ENCODE measurements at regions not wholly inside any gene's neighbourhood (a gene's known extent, or its start where the extent isn't known, plus 50 kb on each side); places are given as distances from the start of the nearest gene placed in this dataset.
"Not testable (repeated sequence)": the region's sequence is repeated elsewhere in the genome, so short reads cannot be mapped to it uniquely, and the experiment has no call there.

DNA sequence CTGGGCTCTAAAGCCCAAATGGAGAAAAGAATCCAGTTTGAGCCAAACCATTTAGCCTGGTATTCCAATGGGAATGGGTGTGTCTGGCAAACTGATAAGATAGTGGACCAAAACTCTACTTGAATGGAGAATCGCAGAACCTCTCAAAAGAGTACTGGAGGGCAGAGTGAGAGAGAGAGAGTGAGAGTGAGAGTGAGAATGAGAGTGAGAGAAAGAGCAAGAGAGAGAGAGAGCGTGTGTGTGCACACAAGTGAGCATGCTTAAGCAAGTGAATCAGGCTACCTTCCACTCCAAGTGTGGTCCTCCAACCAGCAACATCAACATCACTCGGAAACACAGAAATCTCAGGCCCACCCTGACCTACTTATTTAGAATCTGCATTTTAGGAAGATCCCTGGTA lies 58.8 kb downstream of the UQCRFS1 start:
- no peak for DNase-seq

GRCh38 chr19:29145756-29146155 lies 67.2 kb downstream of the UQCRFS1 start:
- DNase-seq, result no peak

DNA sequence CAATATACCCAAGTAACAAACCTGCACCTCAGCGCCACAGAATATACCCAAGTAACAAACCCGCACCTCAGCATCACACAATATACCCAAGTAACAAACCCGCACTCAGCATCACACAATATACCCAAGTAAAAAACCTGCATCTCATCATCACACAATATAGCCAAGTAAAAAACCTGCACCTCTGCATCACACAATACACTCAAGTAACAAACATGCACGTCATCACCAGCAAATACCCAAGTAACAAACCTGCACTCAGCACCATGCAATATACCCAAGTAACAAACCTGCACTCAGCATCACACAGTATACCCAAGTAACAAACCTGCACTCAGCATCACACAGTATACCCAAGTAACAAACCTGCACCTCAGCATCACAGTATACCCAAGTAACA lies 69.8 kb downstream of the UQCRFS1 start:
- DNase-seq, result no peak

DNA sequence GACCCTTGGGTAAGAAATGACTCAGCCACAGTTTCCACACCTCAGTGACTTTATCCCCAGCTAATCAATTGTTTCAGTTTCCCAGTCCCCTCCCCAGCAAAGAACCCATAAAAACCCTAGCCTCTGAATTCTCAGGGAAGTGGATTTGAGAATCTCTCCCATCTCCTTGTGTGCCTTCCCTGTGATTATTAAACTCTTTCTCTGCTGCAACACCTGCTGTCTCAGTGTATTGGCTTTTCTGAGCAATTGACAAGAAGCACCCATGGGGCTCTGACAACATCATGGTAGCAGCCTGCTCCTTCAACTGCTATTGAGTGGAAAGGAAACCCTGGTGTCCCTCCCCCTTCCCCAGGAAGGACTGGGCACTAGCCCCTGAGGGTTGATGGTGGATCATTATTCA lies 73.7 kb downstream of the UQCRFS1 start:
- no peak for DNase-seq

DNA sequence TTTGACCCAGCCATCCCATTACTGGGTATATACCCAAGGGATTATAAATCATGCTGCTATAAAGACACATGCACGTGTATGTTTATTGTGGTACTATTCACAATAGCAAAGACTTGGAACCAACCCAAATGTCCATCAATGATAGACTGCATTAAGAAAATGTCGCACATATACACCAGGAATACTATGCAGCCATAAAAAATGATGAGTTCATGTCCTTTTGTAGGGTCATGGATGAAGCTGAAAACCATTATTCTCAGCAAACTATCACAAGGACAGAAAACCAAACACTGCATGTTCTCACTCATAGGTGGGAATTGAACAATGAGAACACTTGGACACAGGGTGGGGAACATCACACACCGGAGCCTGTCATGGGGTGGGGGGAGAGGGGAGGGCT lies 74.7 kb downstream of the UQCRFS1 start:
- not testable (repeated sequence) for DNase-seq

- no peak for DNase-seq
Observed at GRCh38 chr19:29131456-29131855, 81.5 kb downstream of the UQCRFS1 start.

GRCh38 chr19:29129148-29129547 lies 83.8 kb downstream of the UQCRFS1 start:
- DNase-seq, result no peak

DNA sequence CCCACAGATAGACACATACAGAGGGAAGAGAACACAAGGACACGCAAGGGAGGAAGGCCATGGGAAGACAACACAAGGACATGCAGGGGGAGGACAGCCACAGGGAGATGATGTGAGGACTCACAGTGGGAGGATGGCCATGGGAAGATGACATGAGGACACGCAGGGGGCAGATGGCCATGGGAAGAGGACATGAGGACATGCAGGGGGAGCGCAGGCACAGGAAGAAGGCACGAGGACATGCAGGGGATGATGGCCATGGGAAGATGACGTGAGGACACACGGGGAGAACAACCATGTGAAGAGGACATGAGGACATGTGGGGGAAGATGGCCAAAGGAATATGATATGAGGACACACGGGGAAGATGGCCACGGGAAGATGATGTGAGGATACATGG lies 84.7 kb downstream of the UQCRFS1 start:
- peak; percentile 11 for DNase-seq

DNA sequence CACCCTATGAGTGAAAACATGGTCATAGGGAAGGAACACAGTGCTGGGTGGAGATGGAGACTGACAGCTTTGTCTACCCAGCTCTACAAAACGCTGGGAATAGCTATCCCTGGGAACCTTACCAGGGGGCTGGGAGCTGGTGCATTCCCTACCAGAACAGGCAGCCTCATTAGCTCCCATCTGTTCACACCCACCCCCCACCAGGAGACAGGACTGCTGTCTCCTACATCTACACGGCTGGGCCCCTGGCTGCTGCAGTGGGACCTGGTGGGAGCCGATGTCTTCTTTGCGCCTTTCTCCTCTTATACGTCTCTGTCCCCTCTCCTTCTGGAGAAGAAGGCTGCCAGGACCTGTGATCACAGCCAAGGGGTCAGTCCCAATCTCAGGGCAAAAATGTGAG lies 90.8 kb downstream of the UQCRFS1 start:
- no peak for DNase-seq

DNA sequence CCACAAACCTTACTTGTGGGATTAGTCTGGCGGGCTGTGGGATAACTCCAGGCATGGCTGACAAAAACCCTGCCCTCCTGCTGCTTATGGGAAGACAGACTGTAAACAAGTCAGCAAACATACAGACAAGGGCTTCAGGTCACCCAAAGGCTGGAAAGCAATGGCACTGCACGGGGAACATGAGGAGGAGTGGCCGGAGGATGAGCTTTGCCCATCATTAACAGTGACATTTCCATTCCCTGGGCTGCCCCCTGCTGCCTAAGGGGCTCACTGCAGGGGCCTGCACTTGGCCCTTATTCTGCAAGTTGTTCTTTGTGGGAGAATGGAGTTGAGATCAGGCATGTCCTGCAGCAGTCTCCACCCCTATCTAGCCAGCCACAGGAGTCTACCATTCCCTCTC lies 91.3 kb downstream of the UQCRFS1 start:
- DNase-seq, result peak; percentile 64

GRCh38 chr19:29120466-29120865 lies 92.5 kb downstream of the UQCRFS1 start:
- DNase-seq, result no peak

DNA sequence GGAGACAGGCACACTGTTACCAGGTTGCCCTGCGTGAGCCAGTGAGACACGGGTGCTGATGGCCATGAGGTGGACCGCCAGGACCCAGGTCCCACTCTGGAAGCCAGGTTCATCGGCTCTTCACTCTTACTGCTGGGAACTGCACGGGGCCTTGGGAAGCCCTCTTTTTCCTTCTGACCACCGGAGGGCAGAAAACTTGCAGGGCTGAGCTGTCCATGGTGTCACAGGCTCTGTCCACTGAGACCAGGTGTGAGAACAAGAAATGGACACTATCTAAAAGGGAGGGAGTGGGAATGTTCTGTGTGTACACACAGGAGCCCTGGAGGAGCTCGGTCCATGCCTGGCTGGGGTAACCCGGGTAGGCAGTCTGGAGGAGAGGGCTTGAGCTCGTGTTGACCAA lies 93.4 kb downstream of the UQCRFS1 start:
- DNase-seq, result peak; percentile 69

DNA sequence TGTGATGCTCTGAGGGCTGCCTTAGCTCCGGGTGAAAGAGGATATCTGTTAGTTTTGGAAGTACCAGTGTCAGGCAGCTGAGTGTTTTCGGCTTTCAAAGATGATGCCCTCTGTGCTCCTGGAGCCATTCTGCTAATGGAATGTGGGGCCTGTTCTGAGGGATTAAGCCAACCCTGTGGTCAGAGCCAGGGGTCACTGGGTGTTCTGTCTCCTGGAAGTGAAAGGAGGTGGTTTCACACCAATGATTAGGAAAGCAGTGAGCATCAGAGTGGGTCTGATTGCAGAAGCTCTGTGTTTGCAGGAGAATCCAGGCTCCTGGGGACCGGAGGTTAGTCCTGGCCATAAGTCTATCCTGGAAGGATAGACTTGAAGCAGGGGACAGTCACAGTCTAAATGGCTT lies 94.6 kb downstream of the UQCRFS1 start:
- DNase-seq, result no peak

DNA sequence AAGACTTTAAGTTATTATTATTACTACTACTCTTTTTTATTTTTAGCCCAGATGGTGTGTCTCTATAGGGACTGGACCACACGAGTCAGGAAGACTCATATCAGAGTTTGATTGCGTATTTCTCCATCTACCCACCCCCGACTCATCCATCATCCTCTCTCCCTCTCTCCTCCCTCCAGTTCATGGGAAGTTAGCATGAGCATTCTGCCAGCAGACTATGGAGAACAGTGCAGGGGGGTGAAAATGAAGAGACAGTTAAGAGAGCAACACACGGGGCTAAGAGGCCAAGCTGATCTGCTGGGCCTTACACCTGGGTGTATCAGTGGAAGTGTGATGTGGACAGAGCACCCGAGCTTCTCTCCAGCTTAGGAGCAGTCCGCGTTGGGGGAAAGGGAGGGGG lies 95.0 kb downstream of the UQCRFS1 start:
- peak; percentile 26 for DNase-seq

DNA sequence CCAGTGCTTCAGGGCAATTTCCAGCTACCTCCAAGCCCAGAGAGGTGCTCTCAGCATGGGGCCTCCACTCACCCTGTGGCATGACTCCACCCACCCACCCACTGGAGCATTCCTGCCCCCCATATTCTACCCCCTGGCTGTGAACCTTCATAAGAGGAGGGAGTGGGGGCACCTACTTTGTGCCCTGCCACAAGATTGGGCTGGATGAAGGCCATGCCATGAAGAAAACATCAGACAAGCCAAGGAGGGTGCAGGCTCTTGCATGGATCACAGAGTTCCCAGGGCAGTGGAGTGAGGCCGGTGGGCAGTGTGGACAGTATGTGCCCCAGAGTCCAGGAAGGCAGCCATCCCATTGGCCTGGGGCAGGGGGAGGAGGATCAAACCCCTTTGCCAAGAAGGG lies 97.8 kb downstream of the UQCRFS1 start:
- peak; percentile 17 for DNase-seq

- DNase-seq, result peak; percentile 35
Observed at GRCh38 chr19:29113838-29114237, 99.1 kb downstream of the UQCRFS1 start.

DNA sequence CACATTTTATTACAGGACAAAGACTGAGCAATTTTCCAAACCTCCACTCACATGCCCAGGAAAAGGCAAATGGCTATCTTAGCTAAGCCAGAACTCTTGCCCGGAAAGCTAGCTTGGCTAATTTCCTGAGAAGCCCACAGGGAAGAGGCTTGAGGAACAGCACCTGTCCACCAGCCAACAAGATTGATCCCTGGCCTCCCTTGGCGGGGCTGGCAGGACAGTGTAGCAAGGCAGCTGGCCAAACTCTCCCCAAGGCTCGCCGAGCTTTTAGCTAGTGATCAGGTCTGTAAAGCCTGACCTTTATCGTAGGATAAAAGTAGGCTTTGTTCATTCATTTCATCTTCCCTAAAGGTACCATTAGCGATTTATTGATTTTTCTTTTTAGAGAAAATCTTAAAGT lies 101.4 kb downstream of the UQCRFS1 start:
- DNase-seq, result no peak

DNA sequence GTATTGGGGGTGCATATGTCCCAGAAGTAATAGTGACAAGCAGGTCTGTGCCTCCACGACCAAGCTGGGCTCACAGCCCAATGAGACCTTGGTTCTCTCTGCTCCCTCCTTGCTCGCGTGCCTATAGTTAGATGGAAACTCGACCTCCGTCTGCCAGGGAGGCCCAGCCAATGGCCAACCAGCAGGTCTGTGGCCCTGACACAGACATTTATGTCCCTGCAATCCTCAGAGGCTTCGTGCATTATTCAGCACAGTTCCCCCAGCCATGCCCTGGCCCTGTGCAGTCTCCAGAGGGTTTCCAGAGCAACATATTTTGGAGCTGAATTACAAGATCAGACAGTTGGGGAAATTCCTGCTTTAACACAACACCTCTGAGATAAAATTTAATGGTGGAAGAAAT lies 105.1 kb downstream of the UQCRFS1 start:
- no peak for DNase-seq

DNA sequence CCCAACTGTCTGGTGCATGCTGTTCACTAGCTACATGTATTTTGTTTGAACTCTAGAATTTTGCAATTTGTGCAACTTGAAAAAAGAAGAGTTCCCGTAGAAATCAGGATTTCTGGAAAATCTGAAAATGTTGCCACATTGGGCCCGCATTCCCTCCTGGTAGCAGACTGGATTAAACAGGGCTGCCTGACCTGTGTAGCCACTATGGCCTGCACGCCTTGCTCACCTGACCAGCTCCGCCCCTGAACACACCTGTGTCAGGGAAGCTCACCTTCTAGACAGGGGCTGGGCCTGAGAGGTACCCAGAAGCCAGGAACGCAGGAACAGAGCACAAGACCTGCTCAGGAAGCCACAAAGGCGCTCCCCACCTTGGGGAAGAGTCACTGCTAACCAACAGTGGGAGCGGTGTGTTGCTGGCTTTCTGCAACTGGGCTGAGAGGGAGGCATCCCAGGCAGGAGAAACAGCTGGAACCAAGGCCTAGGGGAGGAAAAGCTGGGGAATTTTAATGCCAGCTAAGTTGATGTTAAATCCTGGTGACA lies 106.5 kb downstream of the UQCRFS1 start:
- no peak for DNase-seq

DNA sequence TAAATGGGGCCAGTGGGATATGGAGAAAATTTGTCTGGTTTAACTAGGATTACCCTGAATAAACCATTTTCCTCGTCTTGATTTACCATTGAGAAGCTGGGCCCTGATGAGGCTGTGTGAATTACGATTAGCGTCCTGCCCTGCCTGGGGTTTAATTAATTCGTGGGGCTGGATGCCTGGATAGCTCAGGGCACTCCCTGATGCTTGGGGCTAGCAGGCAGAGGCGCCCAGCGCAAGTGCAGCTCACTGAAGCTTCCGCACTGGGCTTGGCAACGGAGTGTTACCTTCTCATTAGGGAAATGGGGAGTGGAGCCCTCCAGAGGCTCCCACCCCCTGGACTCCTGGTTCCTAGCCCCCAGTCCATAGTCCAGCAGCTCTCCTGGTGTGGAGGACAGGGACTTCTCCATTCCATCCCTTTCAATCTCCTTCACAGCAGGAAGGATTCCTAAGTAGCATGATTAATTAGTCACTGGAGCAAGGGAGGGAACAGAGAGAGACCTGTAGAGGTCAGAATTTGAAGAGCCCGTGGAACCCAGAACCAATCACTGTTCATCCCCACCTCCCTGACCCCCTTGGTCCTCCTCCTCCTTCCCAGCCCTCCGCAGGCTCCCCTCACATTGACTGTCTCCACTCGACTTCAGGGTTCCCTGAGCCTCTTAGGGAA lies 107.2 kb downstream of the UQCRFS1 start:
- DNase-seq, result no peak

GRCh38 chr19:29104605-29105241 lies 108.2 kb downstream of the UQCRFS1 start:
- no peak for DNase-seq

GRCh38 chr19:29098863-29099481 lies 114.0 kb downstream of the UQCRFS1 start:
- DNase-seq, result no peak

GRCh38 chr19:29098091-29098490 lies 114.9 kb downstream of the UQCRFS1 start:
- DNase-seq, result no peak

DNA sequence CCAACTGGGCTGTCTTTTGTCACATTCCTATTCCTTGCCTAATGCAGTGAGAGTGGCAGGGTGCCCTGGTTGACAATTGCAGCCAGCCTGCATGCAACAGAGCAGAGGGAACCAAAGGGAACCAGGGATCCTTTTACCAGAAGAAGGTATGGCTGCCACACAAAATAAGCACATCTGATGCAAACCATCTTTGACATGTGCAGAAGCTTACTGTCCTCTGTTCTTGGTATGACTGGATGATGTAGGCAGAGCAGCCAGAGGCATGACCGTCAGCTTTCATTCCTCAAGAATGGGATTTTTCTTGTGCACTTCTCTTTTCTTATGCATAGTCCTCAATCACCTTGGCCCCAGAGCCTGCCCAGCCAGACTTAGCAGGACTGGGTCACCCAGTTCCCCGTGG lies 116.1 kb downstream of the UQCRFS1 start:
- DNase-seq, result no peak
